ENCODE measurements at regions not wholly inside any gene's neighbourhood (a gene's known extent, or its start where the extent isn't known, plus 50 kb on each side); places are given as distances from the start of the nearest gene placed in this dataset.

DNA sequence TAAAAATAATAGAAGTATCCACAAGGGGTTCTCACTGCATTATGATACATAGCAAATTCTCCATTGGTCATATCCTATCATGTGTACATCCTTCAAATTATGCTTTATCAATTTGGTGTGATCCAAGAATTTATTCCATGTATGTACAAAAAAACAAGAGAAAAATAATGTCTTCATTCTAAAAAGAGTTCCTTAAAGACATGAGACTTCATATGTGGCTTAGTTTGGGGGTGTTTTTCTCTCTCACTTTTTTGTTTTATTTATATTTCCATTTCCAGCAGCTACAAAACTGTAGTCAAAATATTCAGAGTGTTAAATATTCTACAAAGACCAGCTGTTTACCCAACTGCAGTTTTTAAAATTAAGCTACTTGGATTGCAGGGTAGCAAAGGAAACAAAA lies 972.0 kb downstream of the DTWD2 start:
- no peak for DNase-seq

DNA sequence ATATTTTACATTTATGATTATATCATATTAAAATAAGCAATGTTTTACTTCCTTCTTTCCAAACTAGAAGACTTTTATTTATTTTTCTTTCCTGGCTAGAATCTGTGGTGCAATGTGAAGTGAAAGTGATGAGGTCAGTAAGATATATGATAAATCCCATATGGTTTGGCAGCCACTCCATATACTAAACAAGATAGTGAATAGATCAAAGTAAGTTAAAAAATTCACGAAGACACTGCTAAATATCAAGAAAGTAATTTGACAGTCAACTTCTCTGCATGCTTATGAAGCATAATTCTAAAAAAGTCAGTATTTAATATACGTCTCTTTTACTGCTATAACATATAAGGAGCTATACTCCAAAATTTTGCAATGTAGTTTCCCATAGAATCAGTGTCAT lies 972.8 kb downstream of the DTWD2 start:
- DNase-seq = no peak

DNA sequence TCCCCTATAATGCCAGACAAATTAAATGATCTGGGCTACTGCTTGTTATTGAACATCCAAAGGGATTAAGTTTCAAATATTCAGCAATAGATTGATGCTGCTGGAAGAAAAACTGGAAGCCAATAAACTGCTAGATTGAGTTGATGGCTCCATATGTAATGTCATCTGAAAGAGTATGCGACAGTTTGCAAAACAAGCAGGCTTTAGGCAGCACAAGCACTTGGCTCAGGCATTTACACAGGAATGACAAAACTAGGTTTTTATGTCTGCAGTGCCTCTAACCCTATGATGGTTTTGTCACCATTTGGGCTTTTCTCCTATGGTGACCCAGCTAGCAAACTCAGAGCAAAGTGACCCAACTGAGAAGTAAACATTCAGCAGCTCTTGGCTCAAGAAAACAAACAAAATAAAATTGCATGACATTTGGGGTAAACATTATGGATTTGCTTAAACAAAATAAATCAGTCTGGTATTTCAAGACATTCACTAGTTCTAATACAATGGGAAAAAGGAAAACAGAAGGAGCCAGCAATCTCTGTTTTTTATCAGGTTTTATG lies 978.5 kb downstream of the DTWD2 start:
- no peak for DNase-seq

DNA sequence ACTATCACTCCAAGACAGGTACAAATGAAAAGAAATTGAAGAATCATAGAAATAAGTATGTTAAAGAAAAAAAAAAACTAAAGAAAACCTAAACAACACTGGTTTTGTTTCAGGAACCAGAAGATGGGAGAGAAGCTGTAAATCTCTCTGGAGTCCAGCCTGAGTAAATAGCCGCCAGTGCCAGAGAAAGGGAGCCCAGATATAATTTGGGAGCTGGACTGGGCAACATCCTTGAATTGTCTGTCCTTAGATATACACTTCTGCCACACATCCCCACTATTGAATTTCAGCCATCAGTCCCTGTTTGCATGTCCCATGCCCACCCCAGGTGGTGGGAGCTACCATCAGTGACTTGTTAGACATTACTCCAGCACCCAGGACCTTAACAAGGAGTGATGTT lies 979.6 kb downstream of the DTWD2 start:
- DNase-seq = no peak

DNA sequence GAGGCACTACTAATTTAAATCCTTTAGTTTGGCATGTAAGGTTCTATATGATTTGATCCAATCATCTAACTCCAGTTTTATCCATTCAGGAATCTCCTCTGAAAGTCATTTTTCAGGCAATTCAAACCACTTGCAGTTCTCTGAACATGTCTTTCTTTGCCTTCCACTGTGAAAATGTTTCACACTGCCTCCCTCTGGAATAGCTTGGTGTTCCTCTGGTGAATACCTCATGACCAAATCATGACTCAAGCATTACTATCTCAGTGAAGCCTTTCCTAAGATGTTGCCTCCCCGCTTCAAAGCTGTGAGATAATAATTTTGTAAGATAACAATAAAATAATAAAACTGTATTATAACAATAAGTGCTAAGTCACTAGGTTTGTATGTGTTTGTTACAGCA lies 981.1 kb downstream of the DTWD2 start:
- no peak for DNase-seq

DNA sequence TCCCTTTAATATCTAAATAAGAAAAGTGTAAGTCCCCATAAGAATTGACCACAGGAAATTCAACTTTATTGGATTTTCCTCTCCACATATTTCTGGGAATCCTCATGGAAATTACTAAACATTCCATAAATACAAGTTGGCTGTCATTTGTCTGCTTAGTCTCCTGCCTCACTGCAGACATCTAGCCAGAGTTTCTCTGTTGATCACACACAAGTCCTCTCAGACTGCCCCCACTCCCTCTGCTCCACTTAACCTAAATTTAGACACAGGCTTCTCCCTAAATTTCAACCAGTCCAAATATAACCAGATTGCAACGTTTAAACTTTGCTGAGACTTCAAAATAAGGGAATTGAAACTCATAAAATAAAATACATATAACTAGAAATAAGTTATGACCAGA lies 982.1 kb downstream of the DTWD2 start:
- no peak for DNase-seq

DNA sequence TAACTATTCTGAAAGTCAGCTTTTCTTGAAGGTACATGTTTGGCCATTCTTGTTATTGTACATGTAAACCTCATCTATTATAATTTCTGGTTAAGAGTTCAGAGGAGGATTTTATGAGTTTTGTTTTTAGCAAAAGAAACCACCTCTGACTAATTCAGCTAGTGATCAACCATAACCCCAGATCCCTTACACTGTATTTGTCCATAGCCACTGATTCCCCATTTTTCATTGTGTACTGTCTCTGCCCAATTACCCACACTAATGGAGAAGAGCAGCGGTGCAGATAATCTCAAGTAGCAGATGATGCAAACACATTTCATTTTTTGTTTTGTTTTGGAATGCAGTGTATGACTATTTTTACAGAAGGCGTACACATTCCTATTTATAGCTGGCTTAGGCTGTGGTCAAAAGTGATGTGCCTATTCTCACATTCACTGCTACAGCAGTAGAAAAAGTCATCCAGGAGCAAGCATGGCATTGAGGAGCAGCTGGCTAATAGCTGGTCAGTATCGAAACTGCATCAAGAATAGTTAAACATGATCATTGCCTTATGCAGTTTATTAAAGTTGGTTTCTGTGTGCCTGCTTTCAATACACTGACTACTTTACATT lies 988.3 kb downstream of the DTWD2 start:
- DNase-seq = no peak

DNA sequence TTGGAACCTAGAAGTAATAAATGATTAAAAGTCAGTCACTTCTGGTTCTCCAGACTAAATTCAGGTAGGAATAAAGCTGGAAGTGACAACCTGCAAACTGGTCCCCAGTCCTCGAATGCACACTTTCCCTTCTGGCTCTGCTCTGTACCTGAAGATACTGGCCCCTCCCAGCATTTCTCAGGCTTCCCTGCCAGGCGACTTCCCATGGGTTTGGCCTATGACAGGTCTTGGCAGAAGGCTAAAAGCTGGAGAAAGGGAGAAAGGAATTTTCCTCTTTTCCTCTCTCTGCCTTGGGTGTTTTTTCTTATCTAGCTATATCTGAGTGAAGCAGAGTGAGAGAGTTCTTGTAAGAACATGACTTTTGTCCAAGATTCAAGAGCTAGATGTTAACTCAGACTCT lies 1005.7 kb downstream of the DTWD2 start:
- no peak for DNase-seq

DNA sequence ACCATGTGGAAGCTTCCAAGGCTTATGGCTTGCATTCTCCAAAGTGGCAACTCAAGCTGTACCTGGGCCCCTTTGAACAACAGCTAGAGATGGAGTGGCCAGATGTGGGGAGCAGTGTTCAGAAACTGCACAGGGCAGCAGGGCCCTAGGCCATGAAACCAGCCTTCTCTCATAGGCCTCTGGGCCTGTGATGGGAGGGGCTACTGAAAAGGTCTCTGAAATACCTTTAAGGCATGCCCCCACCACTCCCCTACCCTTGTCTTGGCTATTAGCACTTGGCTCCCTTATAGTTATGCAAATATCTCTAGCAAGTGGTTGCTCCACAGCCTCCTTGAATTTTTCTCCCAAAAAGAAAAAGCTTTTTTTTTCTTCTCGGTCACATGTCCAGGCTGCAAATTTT lies 1014.6 kb downstream of the DTWD2 start:
- no peak for DNase-seq

DNA sequence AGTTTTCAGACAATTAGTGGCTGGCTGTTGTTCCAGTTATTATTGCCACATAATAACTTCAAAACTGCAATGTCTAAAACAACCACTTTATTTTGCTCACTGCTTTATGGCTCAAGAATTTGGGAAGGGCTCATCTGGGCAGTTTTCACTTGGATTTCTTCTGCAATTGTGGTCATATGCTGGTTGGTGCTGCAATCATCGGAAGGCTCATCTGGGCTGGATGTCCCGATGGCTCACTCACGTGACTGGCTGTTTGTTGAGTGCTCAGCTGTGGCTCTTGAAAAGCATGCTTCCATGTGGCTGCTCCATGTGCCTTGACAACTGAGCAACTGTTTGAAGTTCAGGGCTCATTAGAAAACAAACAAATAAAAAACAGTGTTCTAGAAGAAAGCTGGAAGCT lies 1032.5 kb downstream of the DTWD2 start:
- no peak for DNase-seq

DNA sequence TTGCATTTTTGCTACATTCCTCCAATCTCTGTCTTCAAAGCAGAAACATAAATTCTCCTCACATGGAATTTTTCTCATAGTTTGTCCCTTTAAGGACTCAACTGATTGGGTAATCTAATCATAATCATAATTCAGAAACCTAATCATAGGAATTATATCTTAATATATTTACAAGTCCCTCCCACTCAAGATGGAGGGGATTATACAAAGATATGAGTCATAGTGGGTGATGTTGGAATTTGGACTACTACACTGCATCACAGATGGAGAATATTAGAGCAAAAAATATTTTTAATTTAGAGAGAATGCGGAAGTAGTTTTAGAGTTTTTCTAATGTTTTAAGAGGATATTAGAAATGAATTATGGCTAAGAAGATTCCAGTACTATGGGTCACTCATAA lies 1034.0 kb downstream of the DTWD2 start:
- DNase-seq = no peak

DNA sequence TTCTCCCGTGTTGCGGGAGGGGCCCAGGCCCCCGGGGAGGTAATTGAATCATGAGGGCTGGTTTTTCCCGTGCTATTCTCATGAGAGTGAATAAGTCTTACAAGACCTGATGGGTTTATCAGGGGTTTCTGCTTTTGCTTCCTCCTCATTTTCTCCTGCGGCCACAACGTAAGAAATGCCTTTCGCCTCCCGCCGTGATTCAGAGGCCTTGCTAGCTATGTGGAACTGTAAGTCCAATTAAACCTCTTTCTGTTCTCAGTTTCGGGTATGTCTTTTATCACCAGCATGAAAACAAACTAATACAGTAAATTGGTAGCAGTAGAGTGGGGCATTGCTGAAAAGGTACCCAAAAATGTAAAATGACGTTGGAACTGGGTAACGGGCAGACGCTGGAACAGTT lies 1035.1 kb downstream of the DTWD2 start:
- DNase-seq = no peak

DNA sequence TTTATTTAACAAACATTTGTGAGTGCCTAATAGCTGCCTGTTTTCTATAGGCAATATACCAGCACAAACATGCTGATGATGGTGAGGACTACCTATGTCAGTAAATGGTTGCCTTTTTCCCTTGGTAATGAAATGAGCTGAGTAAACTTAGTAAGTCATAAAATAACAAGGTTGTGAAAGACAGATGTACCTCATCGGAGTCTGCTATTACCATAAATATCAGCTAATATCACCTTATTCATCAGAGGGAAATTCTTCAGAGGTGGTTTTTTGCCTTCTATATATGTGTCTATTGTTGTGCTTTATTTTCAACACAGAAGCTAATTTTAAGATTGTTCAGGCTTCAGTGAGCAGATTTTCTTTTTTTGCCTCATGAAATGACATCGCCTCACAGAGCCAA lies 1040.5 kb downstream of the DTWD2 start:
- no peak for DNase-seq

DNA sequence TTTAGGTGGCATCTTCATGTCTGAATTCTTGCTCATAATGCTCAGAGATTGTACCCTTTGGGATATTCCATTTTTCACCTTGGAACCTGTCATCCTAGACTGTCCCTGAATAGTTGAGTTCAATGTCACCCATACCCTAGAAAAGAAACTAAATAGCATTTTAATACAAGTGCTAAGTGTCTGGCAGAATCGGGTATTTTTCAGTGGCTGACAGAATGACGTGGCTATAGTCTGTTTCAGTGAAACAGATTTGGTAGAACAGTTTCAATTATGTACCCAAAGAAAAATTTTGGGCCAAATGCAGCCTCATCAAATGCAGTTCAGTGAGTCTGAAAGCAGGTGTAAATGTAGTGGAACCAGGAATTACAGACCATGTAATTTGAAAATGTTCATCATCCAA lies 1041.2 kb downstream of the DTWD2 start:
- DNase-seq = no peak

DNA sequence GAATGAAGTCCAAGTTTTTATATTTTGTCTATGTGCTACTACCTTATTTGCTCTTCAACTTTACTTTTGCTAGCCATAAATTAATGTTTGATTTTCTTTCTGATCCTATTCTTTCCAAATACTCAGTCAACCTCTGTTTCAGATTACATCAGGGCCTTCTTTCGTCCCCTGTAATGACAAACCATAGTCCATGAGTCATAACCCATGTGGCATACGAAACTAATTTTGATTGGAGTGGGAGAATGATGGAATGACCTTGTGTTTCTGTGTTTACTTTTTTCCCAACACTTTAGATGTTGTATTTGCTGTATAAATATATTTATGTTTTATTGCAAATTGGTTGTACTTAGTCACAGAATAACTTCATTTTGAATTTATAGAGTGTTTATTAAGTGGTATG lies 1043.1 kb downstream of the DTWD2 start:
- no peak for DNase-seq

DNA sequence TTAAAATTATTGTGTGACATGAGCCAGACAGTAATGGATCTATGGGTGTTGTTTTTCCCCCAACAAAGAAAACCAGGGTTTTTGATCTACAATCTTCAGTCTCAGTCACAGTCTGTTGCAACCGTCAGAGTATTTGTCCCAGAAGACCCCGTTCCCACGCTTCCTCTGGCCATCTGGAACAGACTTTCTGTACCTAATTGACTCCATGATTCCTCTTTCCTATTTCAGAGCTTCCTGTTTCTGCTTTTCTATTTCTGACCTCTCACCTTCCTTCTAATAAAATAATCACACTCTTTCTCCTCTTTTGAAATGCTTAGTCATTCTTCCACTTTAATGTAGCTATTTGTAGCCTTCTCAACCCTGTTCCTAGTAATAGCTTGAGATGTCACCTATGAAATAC lies 1044.8 kb downstream of the DTWD2 start:
- no peak for DNase-seq

DNA sequence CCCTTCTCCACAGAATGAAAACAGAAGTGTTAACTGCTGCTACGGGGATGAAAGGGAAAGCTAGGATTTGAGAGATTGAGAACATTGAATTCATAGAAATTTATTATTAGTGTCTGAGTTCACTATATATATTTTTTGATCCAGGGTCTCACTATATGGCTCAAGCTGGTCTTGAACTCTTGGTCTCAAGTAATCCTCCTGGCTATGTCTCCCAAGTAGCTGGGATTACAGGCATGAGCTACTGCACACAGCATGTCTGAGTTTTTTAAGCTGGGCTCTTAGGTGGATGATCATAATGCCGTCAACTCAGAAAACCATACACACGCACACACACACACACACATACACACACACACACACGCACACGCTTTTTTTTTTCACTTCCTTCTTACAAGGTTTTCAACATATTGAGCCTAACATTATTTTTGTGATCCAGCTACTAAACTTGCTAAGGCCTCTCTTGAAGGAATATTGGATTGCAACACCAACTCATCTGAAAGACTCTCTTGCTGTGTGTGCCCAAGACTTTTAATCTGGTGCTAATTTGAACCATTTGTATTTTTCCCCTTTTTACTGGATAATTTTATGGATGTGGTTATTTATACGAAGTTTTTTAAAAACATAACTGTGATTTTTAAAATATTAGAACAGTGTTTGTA lies 1045.4 kb downstream of the DTWD2 start:
- no peak for DNase-seq

DNA sequence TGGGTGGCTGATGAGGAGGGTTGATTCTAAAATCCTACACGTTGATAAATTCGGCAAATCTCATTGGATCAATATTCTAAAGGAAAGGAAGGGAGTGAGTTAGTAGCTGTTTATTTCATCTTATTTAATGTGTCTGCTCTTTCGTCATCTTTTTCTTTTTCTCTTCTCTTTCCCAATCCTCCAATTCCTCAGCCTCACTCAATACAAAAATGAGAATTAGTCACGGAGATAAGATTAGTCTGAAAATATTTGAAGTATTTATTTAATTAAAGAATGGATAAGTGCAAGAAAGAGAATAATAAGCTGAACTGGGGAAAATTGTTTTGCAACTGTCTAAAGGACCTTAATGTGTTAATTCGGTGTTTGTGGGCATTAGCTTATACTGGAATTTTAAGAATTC lies 1095.1 kb downstream of the DTWD2 start:
- no peak for DNase-seq

DNA sequence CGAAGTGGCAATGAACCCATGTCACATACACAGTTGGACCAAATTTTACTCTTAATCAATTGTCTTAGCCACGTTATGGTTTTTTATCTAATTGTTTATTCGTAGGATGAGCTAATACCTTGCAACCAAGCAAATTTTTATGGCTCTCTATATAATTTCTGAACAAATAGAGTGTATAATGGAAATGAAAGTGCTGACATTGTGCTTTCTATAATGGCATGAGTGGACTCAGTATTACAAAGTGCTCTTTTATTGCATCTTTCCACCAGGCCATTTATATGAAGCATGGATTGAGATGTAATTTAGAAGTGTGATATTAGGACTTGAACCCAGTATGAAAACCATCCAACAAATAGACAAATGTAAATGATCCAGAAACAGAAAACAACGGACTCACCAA lies 1096.0 kb downstream of the DTWD2 start:
- no peak for DNase-seq

DNA sequence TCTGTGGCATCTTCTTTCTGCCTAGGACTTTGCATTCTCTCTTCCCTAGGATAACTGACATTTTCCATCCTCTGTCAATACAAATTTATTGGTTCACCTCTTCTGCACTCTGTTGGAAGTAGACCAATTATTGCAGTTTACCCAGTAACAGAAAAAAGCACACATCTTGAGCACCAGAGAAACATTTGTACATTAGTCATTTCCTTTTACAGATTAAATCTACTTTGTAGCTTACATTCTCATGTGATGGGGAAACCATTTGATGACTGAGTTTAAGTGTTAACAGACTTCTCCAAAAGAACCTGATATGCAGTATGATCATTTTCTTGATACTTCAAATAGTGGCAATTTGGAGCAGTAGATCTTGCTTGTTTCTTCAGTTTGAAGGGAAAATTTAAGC lies 1098.8 kb downstream of the DTWD2 start:
- no peak for DNase-seq

DNA sequence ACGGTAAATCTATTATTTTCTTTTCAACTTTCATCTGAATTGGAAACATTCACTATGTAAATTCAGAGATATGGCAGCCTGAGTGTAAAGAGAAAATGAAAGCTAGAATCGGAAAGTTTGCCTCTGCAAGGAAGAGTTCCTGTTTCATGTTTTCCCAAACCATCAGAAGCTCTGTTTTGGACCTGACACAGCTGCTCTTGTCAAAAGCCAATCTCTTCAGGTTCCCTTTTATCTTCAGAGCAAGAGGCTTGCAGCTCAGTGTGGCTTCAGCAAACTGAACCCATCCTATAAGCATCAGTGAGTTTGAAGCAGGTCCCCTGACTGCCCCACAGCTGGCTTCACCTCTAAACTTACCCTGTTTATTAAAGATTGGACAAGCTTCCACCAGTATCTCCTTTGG lies 1099.7 kb downstream of the DTWD2 start:
- no peak for DNase-seq

DNA sequence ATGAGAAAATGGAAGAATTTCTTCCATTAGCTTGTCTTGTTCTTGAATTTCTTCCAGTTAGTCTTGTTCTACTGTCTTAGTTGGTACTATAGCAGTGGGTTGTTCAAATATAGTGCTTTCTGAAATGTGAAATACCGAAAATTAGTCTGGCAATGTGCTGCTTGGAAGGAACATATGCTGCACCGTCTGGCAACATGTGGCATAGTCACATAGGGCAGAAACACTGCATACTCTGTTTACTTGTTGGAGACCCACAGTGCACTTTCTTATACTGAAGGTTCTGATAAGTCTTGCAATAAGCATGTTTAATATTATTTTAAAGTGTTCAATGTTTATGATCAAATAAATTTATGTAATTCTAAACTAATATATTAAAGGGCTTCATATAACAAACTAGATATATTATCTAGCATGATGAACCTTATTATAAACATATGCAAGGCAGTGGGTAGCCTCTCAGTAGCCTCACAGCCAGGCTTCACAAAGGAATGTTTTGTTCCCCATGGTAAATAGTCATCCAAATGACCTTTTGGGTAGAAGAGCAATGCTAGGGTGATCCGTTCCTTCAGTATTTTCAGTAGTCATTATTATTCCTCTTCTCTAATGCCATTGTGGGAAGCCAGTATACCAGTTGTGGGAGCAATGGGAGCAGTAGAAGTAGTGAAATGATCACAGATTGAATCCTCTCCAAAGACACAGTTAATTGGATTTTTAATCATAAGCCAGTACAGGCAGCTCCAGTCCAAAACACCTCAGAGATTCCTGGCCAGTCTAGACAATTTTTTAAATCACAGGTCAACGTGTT lies 1106.7 kb downstream of the DTWD2 start:
- no peak for DNase-seq

DNA sequence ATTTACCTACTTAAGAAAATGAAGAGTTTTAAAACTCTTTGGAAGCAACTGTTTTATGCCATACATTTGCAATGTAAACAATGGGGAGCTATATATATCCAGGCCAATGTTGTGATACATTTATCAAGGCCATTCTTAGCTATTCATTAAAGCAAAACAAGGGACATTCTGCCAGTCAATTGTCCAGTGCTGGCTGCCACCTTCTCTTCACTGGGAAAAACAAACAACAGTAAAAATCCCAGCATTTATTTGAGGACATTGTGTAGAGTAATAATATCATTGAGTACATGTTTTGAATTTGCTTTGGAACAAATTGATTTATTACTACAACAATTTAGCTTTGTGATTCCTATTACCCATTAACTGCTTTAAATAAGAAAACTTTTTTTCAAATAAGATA lies 1107.4 kb downstream of the DTWD2 start:
- no peak for DNase-seq

DNA sequence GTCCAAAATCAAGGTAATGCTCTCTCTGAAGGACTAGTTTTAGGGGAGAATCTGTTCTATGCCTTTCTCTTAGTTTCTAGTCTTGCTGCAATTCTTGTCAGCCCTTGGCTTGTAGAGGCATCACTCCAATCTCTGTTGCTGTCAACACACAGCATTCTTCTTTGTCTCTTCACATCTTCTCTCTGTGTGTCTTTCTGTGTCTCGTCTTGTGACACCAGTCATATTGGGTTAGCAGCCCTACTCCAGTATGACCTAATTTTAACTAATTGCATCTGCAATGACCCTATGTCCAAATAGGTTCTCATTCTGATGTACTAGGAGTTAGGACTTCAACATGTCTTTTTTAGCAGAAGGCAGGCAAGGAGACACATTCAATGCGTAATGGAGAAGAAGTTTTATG lies 1110.6 kb downstream of the DTWD2 start:
- no peak for DNase-seq
